H9 (cell line): ENCODE measurements at regions not wholly inside any gene's neighbourhood (a gene's known extent, or its start where the extent isn't known, plus 50 kb on each side); places are given as distances from the start of the nearest gene placed in this dataset.

Source experiments
- DNase-seq: peaks from one replicate; pipeline ENCODE4 v3.0.0-alpha.2; 2017
- H2AFZ ChIP-seq: one replicate; pipeline ENCODE4 v1.6.1; 2013; ENCODE audit warnings: mild to moderate bottlenecking, low read length, control low read depth, moderate library complexity
- H2AK5ac ChIP-seq: 2 replicates; pipeline ENCODE4 v1.6.1; 2013; ENCODE audit warnings: low read length, control low read depth, mixed read lengths; ENCODE audit not compliant: insufficient read length
- H2BK120ac ChIP-seq: one replicate; pipeline ENCODE4 v1.6.1; 2013; ENCODE audit warnings: low read depth, mild to moderate bottlenecking, low read length, control low read depth, inconsistent platforms; ENCODE audit not compliant: poor library complexity, severe bottlenecking
- H2BK12ac ChIP-seq: 2 replicates; pipeline ENCODE4 v1.6.1; 2013; ENCODE audit warnings: low read length, control low read depth, mixed read lengths, low read depth; ENCODE audit not compliant: insufficient read length
- H2BK15ac ChIP-seq: 2 replicates; pipeline ENCODE4 v1.6.1; 2013; ENCODE audit warnings: low read depth, low read length, control low read depth
- H2BK20ac ChIP-seq: one replicate; pipeline ENCODE4 v1.6.1; 2013; ENCODE audit warnings: low read depth, mild to moderate bottlenecking, low read length, control low read depth, inconsistent platforms; ENCODE audit not compliant: poor library complexity, severe bottlenecking
- H2BK5ac ChIP-seq: 2 replicates; pipeline ENCODE4 v1.6.1; 2013; ENCODE audit warnings: low read length, control low read depth, mixed read lengths; ENCODE audit not compliant: insufficient read length
- H3K14ac ChIP-seq: 2 replicates; pipeline ENCODE4 v1.6.1; 2013; ENCODE audit warnings: low read length, control low read depth; ENCODE audit not compliant: insufficient read depth
- H3K18ac ChIP-seq: 2 replicates; pipeline ENCODE4 v1.6.1; 2013; ENCODE audit warnings: low read depth, mild to moderate bottlenecking, mixed read lengths, low read length, control low read depth; ENCODE audit not compliant: insufficient read length
- H3K23ac ChIP-seq: 2 replicates; pipeline ENCODE4 v1.6.1; 2013; ENCODE audit warnings: low read length, control low read depth, mixed read lengths, low read depth; ENCODE audit not compliant: insufficient read length
- H3K23me2 ChIP-seq: 2 replicates; pipeline ENCODE4 v1.6.1; 2013; ENCODE audit warnings: low read depth, mild to moderate bottlenecking, mixed read lengths, low read length, control low read depth; ENCODE audit not compliant: insufficient read length, poor library complexity, severe bottlenecking
- H3K27ac ChIP-seq: 2 replicates; pipeline ENCODE4 v1.5.1; 2013; ENCODE audit warnings: low read length, control low read depth, mixed read lengths, low read depth; ENCODE audit not compliant: insufficient read length
- H3K27me3 ChIP-seq: 2 replicates; pipeline ENCODE4 v1.6.1; 2013; ENCODE audit warnings: low read length, control low read depth, inconsistent platforms; ENCODE audit not compliant: insufficient read depth
- H3K4ac ChIP-seq: 2 replicates; pipeline ENCODE4 v1.6.1; 2013; ENCODE audit warnings: low read depth, mild to moderate bottlenecking, control low read depth, inconsistent platforms, low read length, moderate library complexity
- H3K4me1 ChIP-seq: 2 replicates; pipeline ENCODE4 v1.6.1; 2013; ENCODE audit warnings: low read length, control low read depth, inconsistent platforms; ENCODE audit not compliant: insufficient read depth
- H3K4me2 ChIP-seq: 2 replicates; pipeline ENCODE4 v1.6.1; 2013; ENCODE audit warnings: low read length, control low read depth, mixed read lengths; ENCODE audit not compliant: insufficient read length, insufficient read depth
- H3K56ac ChIP-seq: 2 replicates; pipeline ENCODE4 v1.6.1; 2013; ENCODE audit warnings: low read depth, mild to moderate bottlenecking, mixed read lengths, low read length, control low read depth; ENCODE audit not compliant: insufficient read length
- H3K79me1 ChIP-seq: 2 replicates; pipeline ENCODE4 v1.6.1; 2013; ENCODE audit warnings: low read depth, mild to moderate bottlenecking, moderate library complexity, low read length, control low read depth, inconsistent platforms; ENCODE audit not compliant: insufficient read depth, poor library complexity, severe bottlenecking
- H3K79me2 ChIP-seq: 2 replicates; pipeline ENCODE4 v1.6.1; 2013; ENCODE audit warnings: low read length, control low read depth, inconsistent platforms; ENCODE audit not compliant: insufficient read depth
- H3K9ac ChIP-seq: 2 replicates; pipeline ENCODE4 v1.6.1; 2013; ENCODE audit warnings: low read length, control low read depth, mixed read lengths; ENCODE audit not compliant: insufficient read length; ENCODE audit errors: extremely low read depth
- H3K9me3 ChIP-seq: one replicate; pipeline ENCODE4 v1.6.1; 2013; ENCODE audit warnings: low read depth, low read length, inconsistent platforms; ENCODE audit not compliant: control insufficient read depth
- H3T11ph ChIP-seq: one replicate; pipeline ENCODE4 v1.6.1; 2013; ENCODE audit warnings: mild to moderate bottlenecking, low read length, control low read depth, inconsistent platforms
- H4K20me1 ChIP-seq: one replicate; pipeline ENCODE4 v1.6.1; 2013; ENCODE audit not compliant: control insufficient read depth, insufficient read length, insufficient read depth
- H4K5ac ChIP-seq: 2 replicates; pipeline ENCODE4 v1.6.1; 2013; ENCODE audit warnings: low read depth, mild to moderate bottlenecking, mixed read lengths, low read length, control low read depth; ENCODE audit not compliant: insufficient read length
- H4K8ac ChIP-seq: replicated peaks from 2 replicates; pipeline ENCODE4 v1.6.1; 2013; ENCODE audit warnings: low read length, control low read depth, mixed read lengths, low read depth; ENCODE audit not compliant: insufficient read length
- H4K91ac ChIP-seq: 2 replicates; pipeline ENCODE4 v1.6.1; 2013; ENCODE audit warnings: low read depth, mild to moderate bottlenecking, moderate library complexity, mixed read lengths, low read length, control low read depth; ENCODE audit not compliant: insufficient read length
- H3K27ac Mint-ChIP-seq, 3 experiments: 2 replicates in 2 of 3; 3 replicates in 1 of 3; pipeline ENCODE4 v1.8.0; 2020 to 2021; ENCODE audit warnings: mixed read lengths in 3 of 3, mild to moderate bottlenecking in 1 of 3, moderate library complexity in 1 of 3
- H3K27me3 Mint-ChIP-seq: 2 replicates; pipeline ENCODE4 v1.8.0; 2021; ENCODE audit warnings: low read depth, mild to moderate bottlenecking, moderate library complexity, mixed read lengths
- H3K36me3 Mint-ChIP-seq, 3 experiments: 2 replicates in 2 of 3; 3 replicates in 1 of 3; pipeline ENCODE4 v1.8.0; 2020 to 2021; ENCODE audit warnings: low read depth in 3 of 3, mixed read lengths in 3 of 3; ENCODE audit not compliant: insufficient read depth in 1 of 3
- H3K4me1 Mint-ChIP-seq, 2 experiments: 2 replicates each; pipeline ENCODE4 v1.8.0; 2020; ENCODE audit warnings: mixed read lengths in 2 of 2
- H3K4me3 Mint-ChIP-seq, 2 experiments: 2 replicates in 1 of 2; 3 replicates in 1 of 2; pipeline ENCODE4 v1.8.0; 2020 to 2021; ENCODE audit warnings: mild to moderate bottlenecking in 2 of 2, mixed read lengths in 2 of 2, moderate library complexity in 1 of 2
- H3K9me3 Mint-ChIP-seq, 2 experiments: 2 replicates in 1 of 2; 3 replicates in 1 of 2; pipeline ENCODE4 v1.8.0; 2020; ENCODE audit warnings: mild to moderate bottlenecking in 2 of 2, mixed read lengths in 2 of 2, moderate library complexity in 1 of 2
- WGBS: extraction: QIAGEN DNeasy Blood & Tissue Kit; methylation state at CpG from one replicate; pipeline ENCODE4 v1.1.7; 2013; ENCODE audit warnings: missing lambda C conversion rate, low lambda C conversion rate, mixed read lengths; ENCODE audit not compliant: insufficient read length; ENCODE audit errors: extremely low coverage; 5-methylcytosine and 5-hydroxymethylcytosine counted together
- TF ChIP-seq, protein P1 (sequence below): fragments of 200-600 bp; sonication (generic); conservative IDR thresholded peaks from 3 replicates; pipeline ENCODE4 v1.8.0; 2021; ENCODE audit warnings: antibody characterized with exemption, mild to moderate bottlenecking

DNA sequence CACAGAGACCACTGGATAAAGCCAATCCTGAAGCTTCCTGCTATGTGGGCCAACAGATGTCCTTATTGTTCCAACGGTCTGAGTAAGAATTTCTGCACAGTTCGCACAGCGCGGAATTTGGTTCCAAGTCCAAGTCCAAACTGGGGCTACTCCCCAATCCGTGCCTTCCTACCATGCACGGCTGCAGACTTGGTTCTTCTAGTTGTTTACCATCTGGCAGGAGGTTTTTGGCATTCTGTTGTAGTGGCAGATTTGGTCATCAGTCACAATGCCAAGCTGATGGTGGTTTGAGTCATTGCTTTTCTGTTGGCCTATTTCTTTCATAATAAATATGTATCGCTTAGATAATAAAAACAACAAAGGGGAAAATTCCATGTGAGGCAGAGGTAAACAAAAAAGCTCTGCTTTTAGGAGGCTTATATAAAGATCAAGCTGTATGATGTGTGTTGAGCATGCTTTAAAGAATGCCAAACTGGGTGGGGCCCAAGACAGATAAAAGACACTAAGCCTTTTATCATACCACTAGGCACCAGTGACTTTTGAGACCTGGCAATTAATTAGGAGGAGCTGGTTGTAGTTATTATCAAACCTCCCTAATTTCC is 52.5 kb upstream of the SYN3 start:
- Histone ChIP-seq H3K27me3 (no peaks in the 10 kb centered on the region; the same call in 1 of the 2 replicates), H3K4me2 (no peak overlapping the region), H2BK5ac (no peak overlapping the region), H3K79me2 (no peaks in the 10 kb centered on the region), H2BK12ac (no peak overlapping the region), H3K79me1 (no peaks in the 10 kb centered on the region), H2BK120ac (no peak overlapping the region), H3K4me1 (no peaks in the 10 kb centered on the region), H3T11ph (no peak overlapping the region), H2AK5ac (no peak overlapping the region), H3K14ac (no peak overlapping the region), H4K5ac (no peak overlapping the region), H4K8ac (no peak overlapping the region), H3K23me2 (no peaks in the 10 kb centered on the region), H3K9me3 (no peaks in the 10 kb centered on the region), H3K9ac (no peak overlapping the region), H3K4ac (no peak overlapping the region), H3K18ac (no peak overlapping the region), H4K20me1 (no peaks in the 10 kb centered on the region), H2BK20ac (no peak overlapping the region), H3K56ac (no peak overlapping the region), H2AFZ (no peak overlapping the region), H4K91ac (no peak overlapping the region), H2BK15ac (no peak overlapping the region), H3K27ac (no peak overlapping the region), H3K23ac (no peak overlapping the region)
- TF ChIP-seq, protein P1, sequence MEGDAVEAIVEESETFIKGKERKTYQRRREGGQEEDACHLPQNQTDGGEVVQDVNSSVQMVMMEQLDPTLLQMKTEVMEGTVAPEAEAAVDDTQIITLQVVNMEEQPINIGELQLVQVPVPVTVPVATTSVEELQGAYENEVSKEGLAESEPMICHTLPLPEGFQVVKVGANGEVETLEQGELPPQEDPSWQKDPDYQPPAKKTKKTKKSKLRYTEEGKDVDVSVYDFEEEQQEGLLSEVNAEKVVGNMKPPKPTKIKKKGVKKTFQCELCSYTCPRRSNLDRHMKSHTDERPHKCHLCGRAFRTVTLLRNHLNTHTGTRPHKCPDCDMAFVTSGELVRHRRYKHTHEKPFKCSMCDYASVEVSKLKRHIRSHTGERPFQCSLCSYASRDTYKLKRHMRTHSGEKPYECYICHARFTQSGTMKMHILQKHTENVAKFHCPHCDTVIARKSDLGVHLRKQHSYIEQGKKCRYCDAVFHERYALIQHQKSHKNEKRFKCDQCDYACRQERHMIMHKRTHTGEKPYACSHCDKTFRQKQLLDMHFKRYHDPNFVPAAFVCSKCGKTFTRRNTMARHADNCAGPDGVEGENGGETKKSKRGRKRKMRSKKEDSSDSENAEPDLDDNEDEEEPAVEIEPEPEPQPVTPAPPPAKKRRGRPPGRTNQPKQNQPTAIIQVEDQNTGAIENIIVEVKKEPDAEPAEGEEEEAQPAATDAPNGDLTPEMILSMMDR, result no peak
- no peak for DNase-seq
- no peaks in the 10 kb centered on the region for H3K9me3 Mint-ChIP-seq
- peaks cover 0 to 12% of the 10 kb centered on the region in 2 experiments; a peak in 3 of 4 replicates for H3K4me1 Mint-ChIP-seq
- H3K27me3 Mint-ChIP-seq, result peaks cover 53% of the 10 kb centered on the region
- H3K27ac Mint-ChIP-seq, result no peak overlapping the region
- WGBS, result no CpG with 5 or more reads among the region's 7 CpGs
- no peak overlapping the region for H3K4me3 Mint-ChIP-seq
- H3K36me3 Mint-ChIP-seq, result no peaks in the 10 kb centered on the region
